ENCODE measurements at regions not wholly inside any gene's neighbourhood (a gene's known extent, or its start where the extent isn't known, plus 50 kb on each side); places are given as distances from the start of the nearest gene placed in this dataset.
"Not testable (repeated sequence)": the region's sequence is repeated elsewhere in the genome, so short reads cannot be mapped to it uniquely, and the experiment has no call there.

- DNase-seq (no peak), ATAC-seq (no peak)
- H3K9me3 ChIP-seq, result no peaks in the 10 kb centered on the region
- no peak overlapping the region for H3K4me3 ChIP-seq
- intact Hi-C loops (cut with DNase I, micrococcal nuclease), result no loop called here
- H3K4me1 ChIP-seq (ENCODE audit: low read depth), result no peaks in the 10 kb centered on the region
- H3K36me3 ChIP-seq (ENCODE audit: low read depth), result no peaks in the 10 kb centered on the region
- TF ChIP-seq, protein P1, sequence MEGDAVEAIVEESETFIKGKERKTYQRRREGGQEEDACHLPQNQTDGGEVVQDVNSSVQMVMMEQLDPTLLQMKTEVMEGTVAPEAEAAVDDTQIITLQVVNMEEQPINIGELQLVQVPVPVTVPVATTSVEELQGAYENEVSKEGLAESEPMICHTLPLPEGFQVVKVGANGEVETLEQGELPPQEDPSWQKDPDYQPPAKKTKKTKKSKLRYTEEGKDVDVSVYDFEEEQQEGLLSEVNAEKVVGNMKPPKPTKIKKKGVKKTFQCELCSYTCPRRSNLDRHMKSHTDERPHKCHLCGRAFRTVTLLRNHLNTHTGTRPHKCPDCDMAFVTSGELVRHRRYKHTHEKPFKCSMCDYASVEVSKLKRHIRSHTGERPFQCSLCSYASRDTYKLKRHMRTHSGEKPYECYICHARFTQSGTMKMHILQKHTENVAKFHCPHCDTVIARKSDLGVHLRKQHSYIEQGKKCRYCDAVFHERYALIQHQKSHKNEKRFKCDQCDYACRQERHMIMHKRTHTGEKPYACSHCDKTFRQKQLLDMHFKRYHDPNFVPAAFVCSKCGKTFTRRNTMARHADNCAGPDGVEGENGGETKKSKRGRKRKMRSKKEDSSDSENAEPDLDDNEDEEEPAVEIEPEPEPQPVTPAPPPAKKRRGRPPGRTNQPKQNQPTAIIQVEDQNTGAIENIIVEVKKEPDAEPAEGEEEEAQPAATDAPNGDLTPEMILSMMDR (IDR thresholded peaks at IDR 0.05), result no peak
Observed at GRCh38 chr11:69587454-69588090, 53.4 kb upstream of the CCND1 start.

- TF ChIP-seq, protein P1 (IDR thresholded peaks at IDR 0.05), result no peak
- DNase-seq (no peak), ATAC-seq (no peak)
- H3K36me3 ChIP-seq (ENCODE audit: low read depth), result no peaks in the 10 kb centered on the region
- no peaks in the 10 kb centered on the region for H3K4me1 ChIP-seq (ENCODE audit: low read depth)
- intact Hi-C loops (cut with DNase I, micrococcal nuclease), result no loop called here
- no peak overlapping the region for H3K4me3 ChIP-seq
- H3K9me3 ChIP-seq, result no peaks in the 10 kb centered on the region
Observed at GRCh38 chr11:69588270-69588669, 52.7 kb upstream of the CCND1 start.

DNA sequence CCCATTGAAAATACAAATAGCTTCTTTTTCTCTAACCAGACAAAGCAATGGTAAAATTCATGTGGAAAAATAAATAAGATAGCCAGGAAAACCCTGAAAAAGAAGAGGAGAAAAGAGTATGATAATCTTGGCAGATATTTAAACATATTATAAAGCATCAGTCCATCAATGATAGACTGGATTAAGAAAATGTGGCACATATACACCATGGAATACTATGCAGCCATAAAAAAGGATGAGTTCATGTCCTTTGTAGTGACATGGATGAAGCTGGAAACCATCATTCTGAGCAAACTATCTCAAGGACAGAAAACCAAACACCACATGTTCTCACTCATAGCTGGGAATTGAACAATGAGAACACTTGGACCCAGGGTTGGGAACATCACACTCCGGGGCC, 50.9 kb upstream of the CCND1 start:
- H3K4me3 ChIP-seq; H3K9me3 ChIP-seq; H3K36me3 ChIP-seq (ENCODE audit: low read depth); H3K4me1 ChIP-seq (ENCODE audit: low read depth); DNase-seq; ATAC-seq; intact Hi-C loops (cut with DNase I, micrococcal nuclease): not testable (repeated sequence)
